Body of pancreas (tissue), 4 donors: ENCODE measurements at regions not wholly inside any gene's neighbourhood (a gene's known extent, or its start where the extent isn't known, plus 50 kb on each side); places are given as distances from the start of the nearest gene placed in this dataset.

Experiments used
- ATAC-seq: fragments of 150-250 bp; one replicate; pipeline ENCODE4 v1.9.1; 2016
- DNase-seq, 4 donors: peaks; one replicate each; pipeline ENCODE4 v3.0.0-alpha.2; 2019
- H3K27ac ChIP-seq, 4 donors: fragments of 200-600 bp; sonication (generic); 1 replicate in 3 of 4; 2 replicates in 1 of 4; pipeline versions ENCODE4 v1.5.1 to v1.6.1; 2016 to 2019; ENCODE audit warnings: mild to moderate bottlenecking in 1 of 4, mixed read lengths in 1 of 4, moderate library complexity in 1 of 4
- H3K27me3 ChIP-seq, 2 donors: fragments of 200-600 bp; sonication (generic); one replicate each; pipeline ENCODE4 v1.6.0; 2016; ENCODE audit warnings: mild to moderate bottlenecking in 1 of 2
- H3K36me3 ChIP-seq, 2 donors: fragments of 200-600 bp; sonication (generic); replicated peaks in 1 of 2; 2 replicates each; pipeline ENCODE4 v1.5.1; 2016; ENCODE audit warnings: low read depth in 2 of 2; ENCODE audit not compliant: insufficient read depth in 1 of 2
- H3K4me1 ChIP-seq: fragments of 200-600 bp; sonication (generic); one replicate; pipeline ENCODE4 v1.6.0; 2016
- H3K4me3 ChIP-seq, 2 donors: fragments of 200-600 bp; sonication (generic); 1 replicate in 1 of 2; 2 replicates in 1 of 2; pipeline ENCODE4 v1.5.1; 2016 to 2019
- H3K9me3 ChIP-seq, 3 donors: fragments of 200-600 bp; sonication (generic); 1 replicate in 2 of 3; 2 replicates in 1 of 3; pipeline ENCODE4 v1.5.1; 2016
- POLR2A ChIP-seq, 3 donors: fragments of 450-650 bp; IDR thresholded peaks; one replicate each; pipeline ENCODE4 v1.6.1; 2016; ENCODE audit warnings: antibody characterized with exemption in 3 of 3, mild to moderate bottlenecking in 2 of 3
- WGBS, 2 donors: methylation state at CpG; one replicate each; pipeline ENCODE4 v1.1.5; 2017; 5-methylcytosine and 5-hydroxymethylcytosine counted together
- intact Hi-C: fragments of 100-400 bp; cut with DNase I; formaldehyde crosslinking; loops from one replicate; pipeline ENCODE4 v1.15.1; 2023
- TF ChIP-seq, protein P1 (sequence below), 7 experiments: fragments of 450-650 bp in 4 of 7; fragments of 200-600 bp in 3 of 7; sonication (generic) in 3 of 7; IDR thresholded peaks; one replicate each; pipeline ENCODE4 v1.5.1; 2016 to 2019; ENCODE audit warnings: antibody characterized with exemption in 7 of 7

DNA sequence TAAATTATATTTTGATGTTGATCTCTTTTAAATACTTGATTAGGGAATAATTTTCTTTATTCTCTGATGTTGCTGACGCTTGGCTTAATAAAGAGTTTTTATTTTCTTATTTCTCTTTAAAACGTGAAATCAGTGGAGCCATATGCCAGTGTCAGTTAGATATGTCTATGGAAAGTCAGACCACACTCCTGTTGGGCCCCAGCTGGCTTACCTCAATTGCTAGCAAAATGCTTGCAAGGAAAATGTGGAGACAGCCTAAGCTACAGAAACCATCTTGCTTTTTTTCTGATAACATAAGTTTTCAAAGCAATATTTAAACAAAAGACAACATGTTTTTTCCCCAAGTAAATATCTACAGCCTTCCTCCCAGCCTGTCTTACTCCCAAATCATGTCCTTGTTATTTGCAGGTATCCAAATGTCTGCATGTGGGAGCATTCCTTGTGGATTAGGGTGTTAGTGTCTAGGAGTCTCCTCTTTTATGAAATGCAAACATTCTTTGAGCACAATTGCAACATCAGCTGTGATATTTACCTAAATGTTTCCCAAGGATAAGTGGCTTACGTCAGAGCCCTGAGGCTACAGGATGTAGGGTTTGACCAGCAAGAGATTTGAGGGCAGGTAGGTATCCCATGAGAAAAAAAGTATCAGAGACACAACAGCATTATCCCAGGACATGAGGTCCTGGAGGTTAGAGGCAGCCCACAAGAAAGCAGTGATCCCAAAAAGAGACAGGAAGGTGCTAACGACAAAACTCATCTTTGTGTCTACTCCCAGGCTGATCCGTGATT lies 117.2 kb upstream of the KCNJ15 start:
- TF ChIP-seq POLR2A (IDR thresholded peaks at IDR 0.05), result no peak
- TF ChIP-seq, protein P1, sequence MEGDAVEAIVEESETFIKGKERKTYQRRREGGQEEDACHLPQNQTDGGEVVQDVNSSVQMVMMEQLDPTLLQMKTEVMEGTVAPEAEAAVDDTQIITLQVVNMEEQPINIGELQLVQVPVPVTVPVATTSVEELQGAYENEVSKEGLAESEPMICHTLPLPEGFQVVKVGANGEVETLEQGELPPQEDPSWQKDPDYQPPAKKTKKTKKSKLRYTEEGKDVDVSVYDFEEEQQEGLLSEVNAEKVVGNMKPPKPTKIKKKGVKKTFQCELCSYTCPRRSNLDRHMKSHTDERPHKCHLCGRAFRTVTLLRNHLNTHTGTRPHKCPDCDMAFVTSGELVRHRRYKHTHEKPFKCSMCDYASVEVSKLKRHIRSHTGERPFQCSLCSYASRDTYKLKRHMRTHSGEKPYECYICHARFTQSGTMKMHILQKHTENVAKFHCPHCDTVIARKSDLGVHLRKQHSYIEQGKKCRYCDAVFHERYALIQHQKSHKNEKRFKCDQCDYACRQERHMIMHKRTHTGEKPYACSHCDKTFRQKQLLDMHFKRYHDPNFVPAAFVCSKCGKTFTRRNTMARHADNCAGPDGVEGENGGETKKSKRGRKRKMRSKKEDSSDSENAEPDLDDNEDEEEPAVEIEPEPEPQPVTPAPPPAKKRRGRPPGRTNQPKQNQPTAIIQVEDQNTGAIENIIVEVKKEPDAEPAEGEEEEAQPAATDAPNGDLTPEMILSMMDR (IDR thresholded peaks at IDR 0.05), result no peak
- Histone ChIP-seq H3K27ac (no peak overlapping the region), H3K27me3 (no peaks in the 10 kb centered on the region), H3K9me3 (no peaks in the 10 kb centered on the region), H3K4me1 (peaks cover 14% of the 10 kb centered on the region), H3K36me3 (no peaks in the 10 kb centered on the region), H3K4me3 (no peak overlapping the region)
- no peak for DNase-seq
- ATAC-seq, result no peak
- 57 to 61% methylated on average over 5 of the region's 5 CpGs for WGBS, 2 donors
- intact Hi-C loops, result no loop called here

DNA sequence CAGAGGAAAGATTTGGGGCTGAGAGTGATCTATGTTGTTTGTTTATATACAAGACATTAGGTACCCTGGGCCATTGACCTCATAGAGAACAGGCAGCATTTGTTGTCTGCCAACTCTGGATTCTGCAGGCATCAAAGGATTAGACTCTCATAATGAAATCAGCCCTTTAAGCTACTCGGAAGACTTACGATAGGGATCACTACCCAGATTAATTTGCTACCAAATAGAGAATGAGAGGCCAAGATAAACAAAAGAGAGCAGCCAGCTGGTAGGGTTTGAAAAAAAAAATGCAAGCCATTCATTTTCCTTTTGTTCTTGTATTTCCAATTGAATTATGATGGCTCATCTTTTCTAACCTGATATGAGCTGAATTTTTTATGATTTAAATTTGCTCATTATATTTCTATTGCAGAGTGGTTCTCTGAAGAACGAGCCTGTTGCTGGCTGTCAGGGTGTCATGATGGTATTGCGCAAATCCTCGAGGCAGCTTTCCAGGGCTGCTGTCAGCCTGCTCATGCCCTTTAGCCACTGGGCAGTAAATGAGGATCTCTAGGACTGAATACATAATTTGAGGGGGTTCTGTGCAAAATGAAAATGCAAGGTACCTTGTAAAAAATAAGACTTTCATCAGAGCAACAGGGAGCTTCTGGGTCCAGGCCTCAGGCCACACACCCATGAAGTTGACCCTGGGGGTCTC lies 116.4 kb upstream of the KCNJ15 start:
- ATAC-seq, result no peak
- Histone ChIP-seq H3K4me3 (no peak overlapping the region), H3K4me1 (peaks cover 14% of the 10 kb centered on the region), H3K27me3 (no peaks in the 10 kb centered on the region), H3K36me3 (no peaks in the 10 kb centered on the region), H3K27ac (no peak overlapping the region), H3K9me3 (no peaks in the 10 kb centered on the region)
- TF ChIP-seq POLR2A (IDR thresholded peaks at IDR 0.05), result no peak
- TF ChIP-seq, protein P1 (IDR thresholded peaks at IDR 0.05), result no peak
- DNase-seq, result peak; percentile 46 to 68 (median 59)
- WGBS, 2 donors, result 11% methylated on average over 5 of the region's 5 CpGs
- intact Hi-C loops, result no loop called here

DNA sequence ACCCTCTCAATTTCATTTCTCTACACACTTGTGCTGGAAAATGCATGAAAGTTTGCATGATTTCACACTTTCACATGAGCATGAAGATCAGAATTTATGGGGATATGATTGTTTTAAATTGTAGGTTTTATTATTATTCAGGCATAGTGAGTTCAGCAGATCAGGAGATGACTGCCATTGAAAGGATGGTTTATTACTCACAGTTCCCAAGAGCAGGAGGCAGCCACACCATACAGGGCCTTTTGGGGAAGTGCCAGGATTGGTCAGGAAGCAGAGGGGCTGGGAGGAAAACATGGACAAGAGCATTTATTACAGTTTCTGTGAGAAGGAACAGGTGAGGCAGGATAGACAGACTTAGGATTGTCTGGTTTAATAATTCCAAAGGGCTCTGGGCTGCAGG lies 114.6 kb upstream of the KCNJ15 start:
- no peak for DNase-seq
- H3K27ac ChIP-seq, result no peak overlapping the region
- intact Hi-C loops, result no loop called here
- TF ChIP-seq, protein P1 (IDR thresholded peaks at IDR 0.05), result no peak
- TF ChIP-seq POLR2A (IDR thresholded peaks at IDR 0.05), result no peak
- no peaks in the 10 kb centered on the region for H3K27me3 ChIP-seq
- no peaks in the 10 kb centered on the region for H3K36me3 ChIP-seq
- no peak for ATAC-seq
- H3K4me3 ChIP-seq, result no peak overlapping the region
- no peaks in the 10 kb centered on the region for H3K9me3 ChIP-seq
- H3K4me1 ChIP-seq, result peaks cover 14% of the 10 kb centered on the region

DNA sequence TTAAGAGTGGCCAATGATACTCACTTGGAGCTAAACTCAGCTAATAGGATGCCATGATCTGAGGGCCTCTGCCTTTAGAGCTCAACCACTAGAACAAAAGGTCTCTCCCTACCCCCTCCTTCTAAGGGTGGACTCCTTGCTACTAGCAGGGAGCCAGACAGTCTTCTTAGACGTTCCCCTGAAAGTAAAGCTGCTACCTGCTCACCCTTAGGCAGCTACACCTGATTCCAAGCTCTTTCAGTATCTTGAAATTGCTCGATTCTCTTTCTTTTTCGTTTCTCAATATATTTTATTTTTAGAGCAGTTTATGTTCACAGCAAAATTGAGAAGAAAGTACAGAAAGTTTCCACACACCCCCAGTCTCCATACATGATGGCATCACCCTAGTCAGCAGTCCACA lies 112.6 kb upstream of the KCNJ15 start:
- Histone ChIP-seq H3K4me3 (no peak overlapping the region), H3K36me3 (no peaks in the 10 kb centered on the region), H3K27ac (no peak overlapping the region), H3K4me1 (peaks cover 14% of the 10 kb centered on the region), H3K9me3 (no peaks in the 10 kb centered on the region), H3K27me3 (no peaks in the 10 kb centered on the region)
- DNase-seq (no peak), ATAC-seq (no peak)
- intact Hi-C loops, result no loop called here
- no peak for TF ChIP-seq POLR2A (IDR thresholded peaks at IDR 0.05)
- TF ChIP-seq, protein P1 (IDR thresholded peaks at IDR 0.05), result no peak
- WGBS, 2 donors, result 44 to 48% methylated on average over 3 of the region's 3 CpGs
